GM12878 (cell line): ENCODE measurements at regions not wholly inside any gene's neighbourhood (a gene's known extent, or its start where the extent isn't known, plus 50 kb on each side); places are given as distances from the start of the nearest gene placed in this dataset.

Experiments used
- BCL11A ChIP-seq: IDR thresholded peaks from 2 replicates; pipeline ENCODE4 v1.6.1; 2011; ENCODE audit warnings: low read depth, low read length
- BHLHE40 ChIP-seq, 2 experiments: fragments of 450-650 bp in 1 of 2; IDR thresholded peaks; 2 replicates each; pipeline ENCODE4 v1.6.1; 2011 to 2017; ENCODE audit warnings: low read depth in 2 of 2, borderline replicate concordance in 1 of 2, improper control_type of control experiment in 1 of 2, low read length in 1 of 2, mild to moderate bottlenecking in 1 of 2
- FOXK2 ChIP-seq: fragments of 450-650 bp; IDR thresholded peaks from 2 replicates; pipeline ENCODE4 v1.6.1; 2017; ENCODE audit warnings: mild to moderate bottlenecking, moderate library complexity
- FOXM1 ChIP-seq: IDR thresholded peaks from 2 replicates; pipeline ENCODE4 v1.6.1; 2012; ENCODE audit warnings: low read depth, mild to moderate bottlenecking, inconsistent platforms, low read length, moderate library complexity
- NR2C1 ChIP-seq: fragments of 450-650 bp; IDR thresholded peaks from 2 replicates; pipeline ENCODE4 v1.6.1; 2017; ENCODE audit warnings: antibody characterized with exemption, mild to moderate bottlenecking, moderate library complexity
- NRF1 ChIP-seq: conservative IDR thresholded peaks from 2 replicates; pipeline ENCODE4 v1.6.1; 2011; ENCODE audit warnings: mild to moderate bottlenecking, low read depth, low read length, improper control_type of control experiment
- POLR2AphosphoS5 ChIP-seq: IDR thresholded peaks from 2 replicates; pipeline ENCODE4 v1.6.1; 2011; ENCODE audit warnings: mild to moderate bottlenecking, low read length, inconsistent platforms
- POU2F2 ChIP-seq: IDR thresholded peaks from 3 replicates; pipeline ENCODE4 v1.6.1; 2011; ENCODE audit warnings: low read depth, mild to moderate bottlenecking, low read length, borderline replicate concordance
- RCOR1 ChIP-seq: conservative IDR thresholded peaks from 2 replicates; pipeline ENCODE4 v1.6.1; 2012; ENCODE audit warnings: low read depth, low read length, improper control_type of control experiment
- SP1 ChIP-seq: IDR thresholded peaks from one replicate; pipeline ENCODE4 v1.6.1; 2011; ENCODE audit warnings: low read depth, low read length
- SRF ChIP-seq, 2 experiments: IDR thresholded peaks; 2 replicates each; pipeline ENCODE4 v1.6.1; 2011; ENCODE audit warnings: low read depth in 2 of 2, low read length in 2 of 2, mild to moderate bottlenecking in 1 of 2, moderate library complexity in 1 of 2
- TF ChIP-seq, protein P1 (sequence below): fragments of 450-650 bp; IDR thresholded peaks from 2 replicates; pipeline ENCODE4 v1.6.1; 2016; ENCODE audit warnings: mild to moderate bottlenecking
- TF ChIP-seq, protein P2 (sequence below), 3 experiments: IDR thresholded peaks in 2 of 3; conservative IDR thresholded peaks in 1 of 3; 2 replicates each; pipeline ENCODE4 v1.5.1; 2011; ENCODE audit warnings: low read depth in 3 of 3, low read length in 3 of 3, mild to moderate bottlenecking in 3 of 3, control low read depth in 2 of 3, moderate library complexity in 2 of 3, inconsistent platforms in 1 of 3, mixed read lengths in 1 of 3; ENCODE audit not compliant: control insufficient read depth in 2 of 3, insufficient read depth in 1 of 3; ENCODE audit errors: extremely low read depth in 1 of 3

DNA sequence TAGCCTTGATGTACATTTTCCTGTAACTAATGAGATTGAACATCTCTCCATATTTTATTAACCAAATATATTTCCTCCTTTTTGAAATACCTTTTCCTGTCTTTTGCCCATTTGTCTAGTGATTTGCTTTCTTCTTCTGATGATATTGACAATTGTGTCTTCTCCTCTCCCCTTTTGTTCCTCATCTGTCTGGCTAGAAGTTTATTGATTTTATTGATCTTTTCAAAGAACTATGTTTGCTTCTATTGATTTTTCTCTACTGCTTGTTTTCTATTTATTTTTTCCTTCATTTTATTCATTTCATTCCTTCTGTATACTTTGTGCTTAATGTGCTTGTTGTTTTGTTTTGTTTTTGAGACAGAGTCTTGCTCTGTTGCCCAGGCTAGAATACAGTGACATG lies 181.4 kb upstream of the SMIM23 start:
- no peak for TF ChIP-seq POU2F2
- no peak for TF ChIP-seq BHLHE40 (IDR thresholded peaks at IDR 0.05; ENCODE audit: borderline replicate concordance in 1 of 2, low read depth in 2 of 2, low read length in 1 of 2)
- no peak for TF ChIP-seq FOXM1
- TF ChIP-seq, protein P1, sequence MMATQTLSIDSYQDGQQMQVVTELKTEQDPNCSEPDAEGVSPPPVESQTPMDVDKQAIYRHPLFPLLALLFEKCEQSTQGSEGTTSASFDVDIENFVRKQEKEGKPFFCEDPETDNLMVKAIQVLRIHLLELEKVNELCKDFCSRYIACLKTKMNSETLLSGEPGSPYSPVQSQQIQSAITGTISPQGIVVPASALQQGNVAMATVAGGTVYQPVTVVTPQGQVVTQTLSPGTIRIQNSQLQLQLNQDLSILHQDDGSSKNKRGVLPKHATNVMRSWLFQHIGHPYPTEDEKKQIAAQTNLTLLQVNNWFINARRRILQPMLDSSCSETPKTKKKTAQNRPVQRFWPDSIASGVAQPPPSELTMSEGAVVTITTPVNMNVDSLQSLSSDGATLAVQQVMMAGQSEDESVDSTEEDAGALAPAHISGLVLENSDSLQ, result no peak
- TF ChIP-seq, protein P2, sequence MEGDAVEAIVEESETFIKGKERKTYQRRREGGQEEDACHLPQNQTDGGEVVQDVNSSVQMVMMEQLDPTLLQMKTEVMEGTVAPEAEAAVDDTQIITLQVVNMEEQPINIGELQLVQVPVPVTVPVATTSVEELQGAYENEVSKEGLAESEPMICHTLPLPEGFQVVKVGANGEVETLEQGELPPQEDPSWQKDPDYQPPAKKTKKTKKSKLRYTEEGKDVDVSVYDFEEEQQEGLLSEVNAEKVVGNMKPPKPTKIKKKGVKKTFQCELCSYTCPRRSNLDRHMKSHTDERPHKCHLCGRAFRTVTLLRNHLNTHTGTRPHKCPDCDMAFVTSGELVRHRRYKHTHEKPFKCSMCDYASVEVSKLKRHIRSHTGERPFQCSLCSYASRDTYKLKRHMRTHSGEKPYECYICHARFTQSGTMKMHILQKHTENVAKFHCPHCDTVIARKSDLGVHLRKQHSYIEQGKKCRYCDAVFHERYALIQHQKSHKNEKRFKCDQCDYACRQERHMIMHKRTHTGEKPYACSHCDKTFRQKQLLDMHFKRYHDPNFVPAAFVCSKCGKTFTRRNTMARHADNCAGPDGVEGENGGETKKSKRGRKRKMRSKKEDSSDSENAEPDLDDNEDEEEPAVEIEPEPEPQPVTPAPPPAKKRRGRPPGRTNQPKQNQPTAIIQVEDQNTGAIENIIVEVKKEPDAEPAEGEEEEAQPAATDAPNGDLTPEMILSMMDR (IDR thresholded peaks at IDR 0.05 in 2 of 3, conservative IDR thresholded peaks at IDR 0.05 in 1 of 3; ENCODE audit: control insufficient read depth in 2 of 3, extremely low read depth in 1 of 3, insufficient read depth in 1 of 3, low read depth in 3 of 3, low read length in 3 of 3), result no peak
- no peak for TF ChIP-seq SRF (IDR thresholded peaks at IDR 0.05; ENCODE audit: low read depth in 2 of 2, low read length in 2 of 2)
- TF ChIP-seq FOXK2, result no peak
- no peak for TF ChIP-seq NR2C1
- no peak for TF ChIP-seq POLR2AphosphoS5
- no peak for TF ChIP-seq BCL11A
- no peak for TF ChIP-seq SP1
- TF ChIP-seq RCOR1, result no peak
- TF ChIP-seq NRF1, result no peak
